ENCODE measurements at regions not wholly inside any gene's neighbourhood (a gene's known extent, or its start where the extent isn't known, plus 50 kb on each side); places are given as distances from the start of the nearest gene placed in this dataset.

- ChIA-PET CTCF (interaction anchor here (1.0 kb wide), 1 partner anchor 10 kb away, joined by 3 read pairs; no protein-coding TSS in a partner anchor), POLR2A (no interaction called here)
- DNase-seq (ENCODE audit: extremely low spot score) = peak; percentile 43
- no peak for TF ChIP-seq CTCF (IDR thresholded peaks at IDR 0.05; ENCODE audit: control extremely low read depth, extremely low read depth, low read depth, missing control alignments)
These were observed 78.4 kb upstream of the ERRFI1 start for GRCh38 chr1:8104278-8105236.

GRCh38 chr1:8097908-8098307, 71.8 kb upstream of the ERRFI1 start:
- POLR2A ChIA-PET = interaction anchor here (0.5 to 0.9 kb wide), 2 partner anchors 10 to 71 kb away, joined by 3 to 12 read pairs; no protein-coding TSS in a partner anchor
- no peak for TF ChIP-seq CTCF (IDR thresholded peaks at IDR 0.05; ENCODE audit: control extremely low read depth, extremely low read depth, low read depth, missing control alignments)
- CTCF ChIA-PET = no interaction called here
- DNase-seq (ENCODE audit: extremely low spot score) = no peak

- CTCF ChIA-PET = no interaction called here
- TF ChIP-seq CTCF (IDR thresholded peaks at IDR 0.05; ENCODE audit: control extremely low read depth, extremely low read depth, low read depth, missing control alignments) = no peak
- peak; percentile 55 for DNase-seq (ENCODE audit: extremely low spot score)
- POLR2A ChIA-PET = interaction anchor here (0.5 to 0.9 kb wide), 2 partner anchors 9 to 72 kb away, joined by 3 to 12 read pairs; no protein-coding TSS in a partner anchor
These were observed 71.1 kb upstream of the ERRFI1 start for GRCh38 chr1:8097077-8097799.

GRCh38 chr1:8096105-8097011, 70.2 kb upstream of the ERRFI1 start:
- TF ChIP-seq CTCF (IDR thresholded peaks at IDR 0.05; ENCODE audit: control extremely low read depth, extremely low read depth, low read depth, missing control alignments) = no peak
- POLR2A ChIA-PET = no interaction called here
- DNase-seq (ENCODE audit: extremely low spot score) = no peak
- CTCF ChIA-PET = no interaction called here

- CTCF ChIA-PET = no interaction called here
- POLR2A ChIA-PET = no interaction called here
- TF ChIP-seq CTCF (IDR thresholded peaks at IDR 0.05; ENCODE audit: control extremely low read depth, extremely low read depth, low read depth, missing control alignments) = no peak
- DNase-seq (ENCODE audit: extremely low spot score) = no peak
These were observed 69.5 kb upstream of the ERRFI1 start for GRCh38 chr1:8095584-8095983.

Measured in GM10248 (cell line).